ENCODE measurements at regions not wholly inside any gene's neighbourhood (a gene's known extent, or its start where the extent isn't known, plus 50 kb on each side); places are given as distances from the start of the nearest gene placed in this dataset.

DNA sequence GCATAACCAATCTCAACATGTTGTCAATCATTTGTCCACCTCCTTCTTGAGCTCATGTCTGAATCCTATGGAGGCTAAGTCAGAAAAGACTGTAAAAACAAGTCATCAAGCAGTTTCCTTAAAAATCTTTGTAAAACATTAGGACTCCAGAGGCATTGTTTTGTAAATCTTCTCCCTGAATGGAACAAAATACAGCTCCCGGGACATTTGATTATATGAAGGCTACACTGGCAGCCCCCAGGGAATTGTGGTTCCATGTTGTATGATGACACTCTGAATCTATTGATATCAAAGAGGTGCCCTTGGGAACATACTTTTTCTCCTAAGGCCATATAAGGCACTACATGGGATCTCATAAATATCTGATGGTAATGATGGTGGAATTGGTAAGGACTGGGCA lies 83.2 kb upstream of the NUDT12 start:
- peaks cover 0 to 1% (median 0%) of the 10 kb centered on the region in 5 donors for H3K4me1 ChIP-seq (ENCODE audit: control insufficient read depth in 5 of 5, insufficient read depth in 5 of 5, low read length in 5 of 5)
- WGBS, 2 donors: 88 to 95% methylated on average over 1 of the region's 1 CpG
- no peak overlapping the region for H3K9ac ChIP-seq (ENCODE audit: insufficient read depth in 1 of 2, low read length in 2 of 2)
- ATAC-seq (ENCODE audit: insufficient read depth, low FRiP score) (no peak), DNase-seq (no peak)
- H3K27ac ChIP-seq (ENCODE audit: low read depth in 1 of 2, low read length in 1 of 2): no peak overlapping the region
- no peak overlapping the region for H3K4me3 ChIP-seq
- no peaks in the 10 kb centered on the region for H3K36me3 ChIP-seq (ENCODE audit: control insufficient read depth in 4 of 4, insufficient read depth in 4 of 4, low read length in 4 of 4)
- H3K27me3 ChIP-seq (ENCODE audit: control insufficient read depth in 3 of 3, insufficient read depth in 3 of 3, low read length in 2 of 3): no peaks in the 10 kb centered on the region
- TF ChIP-seq, protein P1, sequence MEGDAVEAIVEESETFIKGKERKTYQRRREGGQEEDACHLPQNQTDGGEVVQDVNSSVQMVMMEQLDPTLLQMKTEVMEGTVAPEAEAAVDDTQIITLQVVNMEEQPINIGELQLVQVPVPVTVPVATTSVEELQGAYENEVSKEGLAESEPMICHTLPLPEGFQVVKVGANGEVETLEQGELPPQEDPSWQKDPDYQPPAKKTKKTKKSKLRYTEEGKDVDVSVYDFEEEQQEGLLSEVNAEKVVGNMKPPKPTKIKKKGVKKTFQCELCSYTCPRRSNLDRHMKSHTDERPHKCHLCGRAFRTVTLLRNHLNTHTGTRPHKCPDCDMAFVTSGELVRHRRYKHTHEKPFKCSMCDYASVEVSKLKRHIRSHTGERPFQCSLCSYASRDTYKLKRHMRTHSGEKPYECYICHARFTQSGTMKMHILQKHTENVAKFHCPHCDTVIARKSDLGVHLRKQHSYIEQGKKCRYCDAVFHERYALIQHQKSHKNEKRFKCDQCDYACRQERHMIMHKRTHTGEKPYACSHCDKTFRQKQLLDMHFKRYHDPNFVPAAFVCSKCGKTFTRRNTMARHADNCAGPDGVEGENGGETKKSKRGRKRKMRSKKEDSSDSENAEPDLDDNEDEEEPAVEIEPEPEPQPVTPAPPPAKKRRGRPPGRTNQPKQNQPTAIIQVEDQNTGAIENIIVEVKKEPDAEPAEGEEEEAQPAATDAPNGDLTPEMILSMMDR (IDR thresholded peaks at IDR 0.05; ENCODE audit: control extremely low read depth, extremely low read depth): no peak
- no peaks in the 10 kb centered on the region for H3K9me3 ChIP-seq (ENCODE audit: control insufficient read depth in 4 of 4, insufficient read depth in 3 of 4, low read length in 3 of 4)

DNA sequence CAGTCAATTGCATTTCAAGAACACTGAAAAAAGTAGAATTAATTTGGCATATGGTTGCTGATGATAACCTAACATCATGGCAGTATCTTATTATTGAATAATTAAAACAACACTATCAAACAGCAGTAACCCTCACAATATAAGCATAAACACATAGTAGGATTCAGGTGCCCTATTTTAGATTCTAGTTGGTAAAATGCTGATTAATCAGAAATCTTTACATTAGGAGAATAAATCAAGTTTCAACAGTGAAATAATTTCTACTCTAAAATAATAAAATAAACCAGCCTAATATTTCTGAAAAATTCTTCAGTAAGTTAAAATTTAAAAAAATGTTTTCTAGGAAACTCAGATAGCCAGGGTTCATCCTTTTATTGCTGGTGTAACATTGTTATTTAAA lies 76.4 kb upstream of the NUDT12 start:
- DNase-seq (no peak), ATAC-seq (ENCODE audit: insufficient read depth, low FRiP score) (no peak)
- Histone ChIP-seq H3K36me3 (ENCODE audit: control insufficient read depth in 4 of 4, insufficient read depth in 4 of 4, low read length in 4 of 4) (no peaks in the 10 kb centered on the region), H3K4me3 (no peak overlapping the region), H3K27me3 (ENCODE audit: control insufficient read depth in 3 of 3, insufficient read depth in 3 of 3, low read length in 2 of 3) (no peaks in the 10 kb centered on the region), H3K9ac (ENCODE audit: insufficient read depth in 1 of 2, low read length in 2 of 2) (no peak overlapping the region), H3K4me1 (ENCODE audit: control insufficient read depth in 5 of 5, insufficient read depth in 5 of 5, low read length in 5 of 5) (peaks cover 0 to 1% (median 0%) of the 10 kb centered on the region in 5 donors), H3K27ac (ENCODE audit: low read depth in 1 of 2, low read length in 1 of 2) (no peak overlapping the region), H3K9me3 (ENCODE audit: control insufficient read depth in 4 of 4, insufficient read depth in 3 of 4, low read length in 3 of 4) (no peaks in the 10 kb centered on the region)
- TF ChIP-seq, protein P1 (IDR thresholded peaks at IDR 0.05; ENCODE audit: control extremely low read depth, extremely low read depth): no peak

DNA sequence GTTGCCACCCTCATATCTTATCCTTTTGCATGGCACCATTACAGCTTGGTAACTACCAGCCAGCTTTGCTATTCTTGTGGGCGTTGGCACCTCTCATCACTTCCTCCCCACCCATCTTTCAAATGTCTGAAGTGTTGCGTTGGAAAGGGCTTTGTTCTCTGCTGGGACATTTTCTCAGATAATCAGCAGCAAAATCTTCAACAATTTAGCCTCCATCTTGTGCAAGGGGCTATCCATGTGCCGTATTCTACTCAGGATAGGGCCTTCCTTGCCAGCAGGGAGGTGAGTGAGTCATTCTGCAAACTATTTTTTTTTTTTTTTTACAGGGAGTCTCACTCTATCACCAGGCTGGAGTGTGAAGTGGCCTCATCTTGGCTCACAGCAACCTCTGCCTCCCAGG lies 62.1 kb upstream of the NUDT12 start:
- no peak overlapping the region for H3K4me3 ChIP-seq

More for the DNA sequence above, 62.1 kb upstream of the NUDT12 start:
- ATAC-seq (ENCODE audit: insufficient read depth, low FRiP score) (no peak), DNase-seq (peak in 1 of 3 donors; percentile 18)
- TF ChIP-seq, protein P1 (IDR thresholded peaks at IDR 0.05; ENCODE audit: control extremely low read depth, extremely low read depth): no peak
- Histone ChIP-seq H3K27ac (ENCODE audit: low read depth in 1 of 2, low read length in 1 of 2) (no peak overlapping the region), H3K9ac (ENCODE audit: insufficient read depth in 1 of 2, low read length in 2 of 2) (no peak overlapping the region), H3K27me3 (ENCODE audit: control insufficient read depth in 3 of 3, insufficient read depth in 3 of 3, low read length in 2 of 3) (no peaks in the 10 kb centered on the region), H3K9me3 (ENCODE audit: control insufficient read depth in 4 of 4, insufficient read depth in 3 of 4, low read length in 3 of 4) (peaks cover 0 to 3% (median 0%) of the 10 kb centered on the region in 4 donors), H3K36me3 (ENCODE audit: control insufficient read depth in 4 of 4, insufficient read depth in 4 of 4, low read length in 4 of 4) (no peaks in the 10 kb centered on the region), H3K4me1 (ENCODE audit: control insufficient read depth in 5 of 5, insufficient read depth in 5 of 5, low read length in 5 of 5) (peaks cover 0 to 24% (median 0%) of the 10 kb centered on the region in 5 donors)
- WGBS, 2 donors: 68 to 75% methylated on average over 3 of the region's 3 CpGs
